Panc1 (cell line): ENCODE measurements at regions not wholly inside any gene's neighbourhood (a gene's known extent, or its start where the extent isn't known, plus 50 kb on each side); places are given as distances from the start of the nearest gene placed in this dataset.

Experiments used
- CTCF ChIP-seq: fragments of 450-650 bp; IDR thresholded peaks from 2 replicates; pipeline ENCODE4 v1.5.1; 2017; ENCODE audit warnings: mild to moderate bottlenecking
- POLR2AphosphoS5 ChIP-seq: IDR thresholded peaks from 2 replicates; pipeline ENCODE4 v1.6.1; 2012; ENCODE audit warnings: mild to moderate bottlenecking, low read depth, low read length, moderate library complexity

- no peak for TF ChIP-seq CTCF
- no peak for TF ChIP-seq POLR2AphosphoS5
These were observed 212.3 kb upstream of the ATP5MC3 start for GRCh38 chr2:175393851-175394250.
